DOHH2 (cell line): ENCODE measurements at regions not wholly inside any gene's neighbourhood (a gene's known extent, or its start where the extent isn't known, plus 50 kb on each side); places are given as distances from the start of the nearest gene placed in this dataset.

Experiments used
- H3F3A ChIP-seq: fragments of 200-600 bp; sonication (generic), shearing (Covaris generic); 2 replicates; pipeline ENCODE4 v1.6.0; 2016; ENCODE audit warnings: antibody characterized with exemption, mild to moderate bottlenecking; ENCODE audit not compliant: control insufficient read depth, insufficient read depth
- H3K27ac ChIP-seq: fragments of 200-600 bp; sonication (generic); 2 replicates; pipeline ENCODE4 v1.5.1; 2014; ENCODE audit warnings: low read depth, mild to moderate bottlenecking, low read length, moderate library complexity
- H3K27me3 ChIP-seq: fragments of 200-600 bp; sonication (generic); 2 replicates; pipeline ENCODE4 v1.6.1; 2014; ENCODE audit warnings: mild to moderate bottlenecking, low read length, mixed read lengths; ENCODE audit not compliant: control insufficient read depth
- H3K36me3 ChIP-seq: fragments of 200-600 bp; sonication (generic); 2 replicates; pipeline ENCODE4 v1.6.1; 2014; ENCODE audit warnings: mild to moderate bottlenecking, low read length, moderate library complexity, mixed read lengths; ENCODE audit not compliant: control insufficient read depth
- H3K4me1 ChIP-seq: fragments of 200-600 bp; sonication (generic); 2 replicates; pipeline ENCODE4 v1.6.1; 2014; ENCODE audit warnings: mild to moderate bottlenecking, low read length, mixed read lengths; ENCODE audit not compliant: control insufficient read depth
- H3K4me2 ChIP-seq: fragments of 200-600 bp; sonication (generic); 2 replicates; pipeline ENCODE4 v1.6.0; 2014; ENCODE audit warnings: mild to moderate bottlenecking, low read length, moderate library complexity
- H3K4me3 ChIP-seq: fragments of 200-600 bp; sonication (generic); 2 replicates; pipeline ENCODE4 v1.5.1; 2014; ENCODE audit warnings: mild to moderate bottlenecking, low read length, mixed read lengths
- H3K79me2 ChIP-seq: fragments of 200-600 bp; sonication (generic); 2 replicates; pipeline ENCODE4 v1.6.1; 2014; ENCODE audit warnings: mild to moderate bottlenecking, low read length, mixed read lengths; ENCODE audit not compliant: control insufficient read depth
- H3K9me2 ChIP-seq: fragments of 200-600 bp; sonication (generic); replicated peaks from 2 replicates; pipeline ENCODE4 v1.6.1; 2014; ENCODE audit warnings: mild to moderate bottlenecking, low read length, mixed read lengths; ENCODE audit not compliant: control insufficient read depth
- H3K9me3 ChIP-seq: fragments of 200-600 bp; sonication (generic); 2 replicates; pipeline ENCODE4 v1.6.1; 2014; ENCODE audit warnings: antibody characterized with exemption, low read length, mixed read lengths; ENCODE audit not compliant: control insufficient read depth, insufficient read depth
- H4K20me1 ChIP-seq: fragments of 200-600 bp; sonication (generic); 2 replicates; pipeline ENCODE4 v1.6.0; 2014; ENCODE audit warnings: low read depth, mild to moderate bottlenecking, antibody characterized with exemption, low read length, moderate library complexity; ENCODE audit not compliant: control insufficient read depth, insufficient read depth
- EZH2phosphoT487 ChIP-seq: fragments of 200-600 bp; sonication (generic); IDR thresholded peaks from 2 replicates; pipeline ENCODE4 v1.6.1; 2017; ENCODE audit warnings: borderline replicate concordance, mild to moderate bottlenecking, antibody characterized with exemption, low read length, moderate library complexity, mixed read lengths
- TF ChIP-seq, protein P1 (sequence below): fragments of 200-600 bp; sonication (generic); IDR thresholded peaks from one replicate; pipeline ENCODE4 v1.5.1; 2014; ENCODE audit warnings: antibody characterized with exemption, mild to moderate bottlenecking, low read depth, low read length; ENCODE audit not compliant: poor library complexity, severe bottlenecking

DNA sequence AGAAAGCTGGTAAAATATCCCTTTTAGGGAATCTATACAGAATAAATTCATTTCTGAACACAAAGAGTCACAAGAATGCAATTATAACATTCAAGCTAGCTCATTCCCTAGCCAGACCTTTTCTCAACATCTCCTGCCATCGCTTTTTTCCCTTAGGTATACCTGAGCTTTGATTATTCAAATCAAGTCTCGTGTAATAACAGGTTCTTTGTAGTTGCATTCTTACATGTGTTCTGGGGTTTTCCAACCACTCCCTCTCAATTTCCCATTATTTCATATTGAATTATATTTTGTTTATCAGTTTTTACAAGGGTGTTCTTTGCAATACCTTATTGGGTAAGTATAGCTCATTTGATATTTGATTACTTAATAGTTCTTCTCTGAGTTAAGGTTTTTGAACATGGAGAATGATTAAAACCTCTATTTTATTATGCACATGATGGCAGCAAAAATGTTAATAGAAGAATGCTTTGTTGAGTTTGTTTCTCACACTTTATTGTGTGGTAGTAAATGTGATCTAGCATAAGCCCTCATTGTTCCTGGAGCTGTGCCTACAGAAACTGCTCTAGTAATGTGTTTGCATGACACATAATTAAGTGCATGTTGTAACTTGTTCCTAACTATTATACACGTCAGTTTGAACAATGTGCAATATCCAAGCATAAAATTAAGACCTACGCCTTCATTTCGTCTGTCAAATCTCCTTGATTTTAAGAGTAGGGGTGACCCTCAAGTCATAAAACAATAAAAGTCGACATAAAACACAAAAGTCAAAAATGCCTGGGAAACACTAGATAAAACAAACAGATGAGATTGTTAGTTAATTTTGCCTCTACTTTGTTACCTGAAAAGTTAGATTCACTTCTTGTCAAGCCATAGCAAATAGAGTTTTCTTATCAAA lies 124.0 kb upstream of the POF1B start:
- H3K27ac ChIP-seq, result no peak overlapping the region

DNA sequence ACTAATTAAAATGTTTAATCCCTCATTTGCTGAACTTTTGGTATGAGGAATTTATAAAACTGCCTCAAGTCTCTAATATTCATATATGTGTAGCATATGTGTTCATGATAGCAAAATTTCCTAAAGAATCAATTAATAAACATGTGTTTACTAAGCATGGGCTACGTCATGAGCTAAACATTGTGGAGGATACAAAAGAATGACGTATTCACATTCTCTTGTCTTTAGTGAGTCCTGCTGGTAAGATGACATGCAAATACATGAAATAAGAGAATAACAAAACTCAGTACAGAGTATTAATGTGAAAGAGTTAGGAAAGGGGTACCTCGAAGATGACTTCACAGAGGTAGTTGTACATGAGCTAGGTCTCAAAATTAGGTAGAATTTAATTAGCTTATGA lies 121.9 kb upstream of the POF1B start:
- H4K20me1 ChIP-seq, result no peaks in the 10 kb centered on the region
- H3K27ac ChIP-seq, result no peak overlapping the region
- no peaks in the 10 kb centered on the region for H3K4me1 ChIP-seq
- no peaks in the 10 kb centered on the region for H3K36me3 ChIP-seq
- H3K79me2 ChIP-seq, result no peaks in the 10 kb centered on the region
- H3K27me3 ChIP-seq, result no peaks in the 10 kb centered on the region
- H3K4me2 ChIP-seq, result no peak overlapping the region
- no peak overlapping the region for H3K4me3 ChIP-seq
- TF ChIP-seq, protein P1, sequence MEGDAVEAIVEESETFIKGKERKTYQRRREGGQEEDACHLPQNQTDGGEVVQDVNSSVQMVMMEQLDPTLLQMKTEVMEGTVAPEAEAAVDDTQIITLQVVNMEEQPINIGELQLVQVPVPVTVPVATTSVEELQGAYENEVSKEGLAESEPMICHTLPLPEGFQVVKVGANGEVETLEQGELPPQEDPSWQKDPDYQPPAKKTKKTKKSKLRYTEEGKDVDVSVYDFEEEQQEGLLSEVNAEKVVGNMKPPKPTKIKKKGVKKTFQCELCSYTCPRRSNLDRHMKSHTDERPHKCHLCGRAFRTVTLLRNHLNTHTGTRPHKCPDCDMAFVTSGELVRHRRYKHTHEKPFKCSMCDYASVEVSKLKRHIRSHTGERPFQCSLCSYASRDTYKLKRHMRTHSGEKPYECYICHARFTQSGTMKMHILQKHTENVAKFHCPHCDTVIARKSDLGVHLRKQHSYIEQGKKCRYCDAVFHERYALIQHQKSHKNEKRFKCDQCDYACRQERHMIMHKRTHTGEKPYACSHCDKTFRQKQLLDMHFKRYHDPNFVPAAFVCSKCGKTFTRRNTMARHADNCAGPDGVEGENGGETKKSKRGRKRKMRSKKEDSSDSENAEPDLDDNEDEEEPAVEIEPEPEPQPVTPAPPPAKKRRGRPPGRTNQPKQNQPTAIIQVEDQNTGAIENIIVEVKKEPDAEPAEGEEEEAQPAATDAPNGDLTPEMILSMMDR, result no peak
- no peak for TF ChIP-seq EZH2phosphoT487
- no peaks in the 10 kb centered on the region for H3K9me2 ChIP-seq
- no peaks in the 10 kb centered on the region for H3F3A ChIP-seq
- no peaks in the 10 kb centered on the region for H3K9me3 ChIP-seq

More for the DNA sequence above, 124.0 kb upstream of the POF1B start:
- H3K9me3 ChIP-seq, result no peaks in the 10 kb centered on the region
- no peak overlapping the region for H3K4me3 ChIP-seq
- no peaks in the 10 kb centered on the region for H3K79me2 ChIP-seq
- no peaks in the 10 kb centered on the region for H3K27me3 ChIP-seq
- no peaks in the 10 kb centered on the region for H3K36me3 ChIP-seq
- no peak overlapping the region for H3K4me2 ChIP-seq
- TF ChIP-seq, protein P1, result no peak
- no peak for TF ChIP-seq EZH2phosphoT487
- no peaks in the 10 kb centered on the region for H3K9me2 ChIP-seq
- H4K20me1 ChIP-seq, result no peaks in the 10 kb centered on the region
- H3K4me1 ChIP-seq, result no peaks in the 10 kb centered on the region
- H3F3A ChIP-seq, result no peaks in the 10 kb centered on the region

DNA sequence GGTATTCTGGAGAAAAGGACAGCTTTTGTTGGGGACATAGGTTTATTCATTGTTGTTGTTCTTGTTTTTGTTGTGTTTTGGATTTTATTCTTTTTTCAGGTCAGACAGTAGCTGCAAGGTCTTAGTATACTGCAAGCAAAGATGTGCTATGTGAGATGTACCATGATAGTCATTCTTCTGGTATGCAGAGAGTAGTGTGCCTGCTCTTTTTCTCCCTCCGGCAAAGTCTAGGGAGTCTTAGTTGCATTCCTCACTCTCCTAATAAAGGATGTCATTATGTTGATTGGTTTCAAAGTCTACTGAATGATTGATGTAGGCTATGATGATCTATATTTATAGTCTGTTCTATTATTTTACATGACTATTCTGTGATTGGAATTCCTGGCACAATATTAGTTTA lies 119.9 kb upstream of the POF1B start:
- H4K20me1 ChIP-seq, result no peaks in the 10 kb centered on the region
- H3K4me2 ChIP-seq, result no peak overlapping the region
- no peak overlapping the region for H3K4me3 ChIP-seq
- H3K27ac ChIP-seq, result no peak overlapping the region
- H3K79me2 ChIP-seq, result no peaks in the 10 kb centered on the region
- no peaks in the 10 kb centered on the region for H3K4me1 ChIP-seq
- no peaks in the 10 kb centered on the region for H3K36me3 ChIP-seq
- TF ChIP-seq, protein P1, result no peak
- no peak for TF ChIP-seq EZH2phosphoT487
- H3K9me2 ChIP-seq, result no peaks in the 10 kb centered on the region
- no peaks in the 10 kb centered on the region for H3F3A ChIP-seq
- H3K27me3 ChIP-seq, result no peaks in the 10 kb centered on the region
- H3K9me3 ChIP-seq, result no peaks in the 10 kb centered on the region
